ENCODE measurements at regions not wholly inside any gene's neighbourhood (a gene's known extent, or its start where the extent isn't known, plus 50 kb on each side); places are given as distances from the start of the nearest gene placed in this dataset.
"Not testable (repeated sequence)": the region's sequence is repeated elsewhere in the genome, so short reads cannot be mapped to it uniquely, and the experiment has no call there.

- TF ChIP-seq POLR2AphosphoS5 (IDR thresholded peaks at IDR 0.05; ENCODE audit: low read depth); CTCF (IDR thresholded peaks at IDR 0.05; ENCODE audit: insufficient read depth, low read length); GABPA (IDR thresholded peaks at IDR 0.05; ENCODE audit: low read depth); REST (IDR thresholded peaks at IDR 0.05; ENCODE audit: insufficient replicate concordance, low read depth); SPI1 (IDR thresholded peaks at IDR 0.05; ENCODE audit: borderline replicate concordance, low read depth): not testable (repeated sequence)
Measured at GRCh38 chr5:174471528-174471927, 252.9 kb upstream of the MSX2 start.
